GM10266 (cell line): ENCODE measurements at regions not wholly inside any gene's neighbourhood (a gene's known extent, or its start where the extent isn't known, plus 50 kb on each side); places are given as distances from the start of the nearest gene placed in this dataset.

Experiments used
- DNase-seq: peaks from one replicate; pipeline ENCODE4 v3.0.0; 2012; ENCODE audit errors: extremely low spot score
- CTCF ChIP-seq: IDR thresholded peaks from 2 replicates; pipeline ENCODE4 v1.5.1; 2012; ENCODE audit warnings: mild to moderate bottlenecking, low read depth; ENCODE audit not compliant: control insufficient read depth, insufficient read depth; ENCODE audit errors: missing control alignments

GRCh38 chr11:116224154-116224888 lies 548.5 kb downstream of the BUD13 start:
- DNase-seq, result peak; percentile 59
- peak; percentile 77 for TF ChIP-seq CTCF

GRCh38 chr11:116221351-116221750 lies 551.4 kb downstream of the BUD13 start:
- no peak for TF ChIP-seq CTCF
- DNase-seq, result no peak

- DNase-seq, result no peak
- TF ChIP-seq CTCF, result no peak
Measured at GRCh38 chr11:116219171-116219635, 553.6 kb downstream of the BUD13 start.

GRCh38 chr11:116217441-116217840 lies 555.3 kb downstream of the BUD13 start:
- no peak for TF ChIP-seq CTCF
- DNase-seq, result no peak

- peak; percentile 73 for TF ChIP-seq CTCF
- no peak for DNase-seq
Measured at GRCh38 chr11:116217006-116217405, 555.8 kb downstream of the BUD13 start.

GRCh38 chr11:116215471-116216113 lies 557.2 kb downstream of the BUD13 start:
- no peak for TF ChIP-seq CTCF
- no peak for DNase-seq

GRCh38 chr11:116211147-116211546 lies 561.6 kb downstream of the BUD13 start:
- DNase-seq, result no peak
- TF ChIP-seq CTCF, result no peak
